Aorta (tissue), 5 donors: ENCODE measurements at regions not wholly inside any gene's neighbourhood (a gene's known extent, or its start where the extent isn't known, plus 50 kb on each side); places are given as distances from the start of the nearest gene placed in this dataset.

Experiments used
- ATAC-seq: fragments of 200-7000 bp; cut with Tn5 transposase; one replicate; pipeline ENCODE4 v1.9.1; 2022; ENCODE audit warnings: moderate library complexity; ENCODE audit not compliant: low FRiP score
- DNase-seq, 2 donors: peaks; one replicate each; pipeline ENCODE4 v3.0.0-alpha.2; 2020
- H3K27ac ChIP-seq, 2 donors: one replicate each; pipeline ENCODE4 v1.5.1; 2013; ENCODE audit warnings: low read length in 2 of 2, mild to moderate bottlenecking in 2 of 2, moderate library complexity in 2 of 2, control low read depth in 1 of 2, inconsistent platforms in 1 of 2, low read depth in 1 of 2
- H3K27me3 ChIP-seq, 2 donors: one replicate each; pipeline ENCODE4 v1.6.1; 2013; ENCODE audit warnings: control low read depth in 1 of 2, low read length in 1 of 2, mild to moderate bottlenecking in 1 of 2, moderate library complexity in 1 of 2; ENCODE audit not compliant: insufficient read depth in 2 of 2, control insufficient read depth in 1 of 2
- H3K36me3 ChIP-seq, 2 donors: one replicate each; pipeline ENCODE4 v1.6.1; 2013; ENCODE audit warnings: control low read depth in 1 of 2, low read length in 1 of 2, mild to moderate bottlenecking in 1 of 2; ENCODE audit not compliant: insufficient read depth in 2 of 2, control insufficient read depth in 1 of 2
- H3K4me1 ChIP-seq, 2 donors: one replicate each; pipeline ENCODE4 v1.6.1; 2013; ENCODE audit warnings: low read length in 2 of 2, control low read depth in 1 of 2, mild to moderate bottlenecking in 1 of 2, moderate library complexity in 1 of 2; ENCODE audit not compliant: insufficient read depth in 2 of 2, control insufficient read depth in 1 of 2
- H3K4me3 ChIP-seq, 2 donors: one replicate each; pipeline ENCODE4 v1.5.1; 2013; ENCODE audit warnings: low read length in 2 of 2, control low read depth in 1 of 2, mild to moderate bottlenecking in 1 of 2
- H3K9me3 ChIP-seq: one replicate; pipeline ENCODE4 v1.6.1; 2013; ENCODE audit warnings: mild to moderate bottlenecking, low read length; ENCODE audit not compliant: control insufficient read depth
- WGBS, 2 donors: extraction: QIAGEN DNeasy Blood & Tissue Kit; methylation state at CpG; one replicate each; pipeline ENCODE4 v1.1.7; 2013; 5-methylcytosine and 5-hydroxymethylcytosine counted together
- intact Hi-C, 2 donors: fragments of 100-400 bp; cut with DNase I; formaldehyde crosslinking; loops; one replicate each; pipeline versions ENCODE4 v1.14.2 to v1.15.0; 2022
- donor health status: healthy with polysubstance abuse.
- donor health status: Bipolar disorder and iron deficiency.
- donor health status: DM: no; HTN: no; CAD: no.
- donor health status: DM: no; HTN: no; CAD: no.
- donor health status: DM: yes; HTN: yes; CAD: no.

- Histone ChIP-seq H3K4me3 (no peak overlapping the region), H3K27me3 (no peaks in the 10 kb centered on the region), H3K27ac (no peak overlapping the region), H3K4me1 (no peaks in the 10 kb centered on the region), H3K36me3 (no peaks in the 10 kb centered on the region), H3K9me3 (no peaks in the 10 kb centered on the region)
- intact Hi-C loops: no loop called here
- WGBS, 2 donors: 68 to 69% methylated on average over 1 of the region's 1 CpG
- DNase-seq: no peak
- ATAC-seq: no peak
Measured at GRCh38 chr7:115775981-115776380, 254.6 kb downstream of the TFEC start.

DNA sequence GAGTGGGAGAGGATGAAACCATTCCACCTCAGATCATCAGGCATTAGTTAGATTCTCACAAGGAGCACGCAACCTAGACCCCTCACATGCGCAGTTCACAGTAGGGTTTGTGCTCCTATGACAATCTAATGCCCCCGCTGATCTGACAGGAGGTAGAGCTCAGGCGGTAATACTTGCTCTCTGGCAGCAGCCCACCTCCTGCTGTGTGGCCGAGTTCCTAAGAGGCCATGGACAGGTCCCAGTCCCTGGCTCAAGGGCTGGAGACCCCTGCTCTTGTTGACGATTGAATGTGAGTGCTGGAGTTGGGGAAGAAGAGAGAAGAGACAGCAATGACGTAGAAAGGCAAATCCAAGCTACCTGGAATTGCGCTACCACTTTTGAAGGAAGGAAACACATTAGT lies 267.2 kb downstream of the TFEC start:
- Histone ChIP-seq H3K36me3 (no peaks in the 10 kb centered on the region), H3K9me3 (no peaks in the 10 kb centered on the region), H3K27me3 (no peaks in the 10 kb centered on the region), H3K27ac (no peak overlapping the region), H3K4me3 (no peak overlapping the region), H3K4me1 (no peaks in the 10 kb centered on the region)
- intact Hi-C loops: no loop called here
- no peak for ATAC-seq
- no peak for DNase-seq
- 84 to 86% methylated on average over 8 of the region's 8 CpGs for WGBS, 2 donors

DNA sequence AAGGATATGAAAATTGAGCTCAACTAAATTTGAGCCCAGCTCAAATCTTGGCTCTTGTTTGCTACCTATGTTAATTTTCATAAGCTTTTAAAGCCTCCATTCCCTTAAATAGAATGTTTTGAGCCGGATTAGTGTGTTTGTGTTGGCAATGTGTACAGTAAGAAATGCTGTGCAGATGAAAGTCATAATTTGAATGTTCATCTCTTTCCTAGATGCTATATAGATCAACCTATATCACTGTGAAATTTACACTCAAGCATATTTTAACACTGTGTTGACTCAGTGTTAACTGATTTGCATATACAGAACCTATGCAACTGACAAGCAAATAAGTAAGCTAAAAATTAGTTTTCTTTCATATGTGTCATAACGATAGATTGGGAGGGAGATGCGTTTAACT lies 272.5 kb downstream of the TFEC start:
- Histone ChIP-seq H3K9me3 (no peaks in the 10 kb centered on the region), H3K4me1 (no peaks in the 10 kb centered on the region), H3K27me3 (no peaks in the 10 kb centered on the region), H3K36me3 (no peaks in the 10 kb centered on the region), H3K27ac (no peak overlapping the region), H3K4me3 (no peak overlapping the region)
- ATAC-seq: no peak
- 62 to 63% methylated on average over 3 of the region's 3 CpGs for WGBS, 2 donors
- intact Hi-C loops: no loop called here
- no peak for DNase-seq

GRCh38 chr7:115754226-115754625 lies 276.3 kb downstream of the TFEC start:
- ATAC-seq (no peak), DNase-seq (no peak)
- H3K9me3 ChIP-seq: no peaks in the 10 kb centered on the region
- no peaks in the 10 kb centered on the region for H3K27me3 ChIP-seq
- H3K27ac ChIP-seq: no peak overlapping the region
- H3K4me1 ChIP-seq: no peaks in the 10 kb centered on the region
- intact Hi-C loops: no loop called here
- no peak overlapping the region for H3K4me3 ChIP-seq
- H3K36me3 ChIP-seq: no peaks in the 10 kb centered on the region
- WGBS, 2 donors: 74 to 75% methylated on average over 2 of the region's 2 CpGs

- no peak for DNase-seq
- no peaks in the 10 kb centered on the region for H3K36me3 ChIP-seq
Measured at GRCh38 chr7:115749924-115750323, 280.6 kb downstream of the TFEC start.

GRCh38 chr7:115748123-115748738 lies 282.3 kb downstream of the TFEC start:
- H3K4me3 ChIP-seq: no peak overlapping the region
- ATAC-seq: no peak
- DNase-seq: no peak

More at GRCh38 chr7:115749924-115750323, 280.6 kb downstream of the TFEC start:
- WGBS, 2 donors: 52 to 60% methylated on average over 6 of the region's 6 CpGs
- ATAC-seq: no peak
- H3K27me3 ChIP-seq: no peaks in the 10 kb centered on the region
- H3K4me1 ChIP-seq: no peaks in the 10 kb centered on the region
- no peak overlapping the region for H3K4me3 ChIP-seq
- H3K9me3 ChIP-seq: no peaks in the 10 kb centered on the region
- H3K27ac ChIP-seq: no peak overlapping the region
- intact Hi-C loops: no loop called here

DNA sequence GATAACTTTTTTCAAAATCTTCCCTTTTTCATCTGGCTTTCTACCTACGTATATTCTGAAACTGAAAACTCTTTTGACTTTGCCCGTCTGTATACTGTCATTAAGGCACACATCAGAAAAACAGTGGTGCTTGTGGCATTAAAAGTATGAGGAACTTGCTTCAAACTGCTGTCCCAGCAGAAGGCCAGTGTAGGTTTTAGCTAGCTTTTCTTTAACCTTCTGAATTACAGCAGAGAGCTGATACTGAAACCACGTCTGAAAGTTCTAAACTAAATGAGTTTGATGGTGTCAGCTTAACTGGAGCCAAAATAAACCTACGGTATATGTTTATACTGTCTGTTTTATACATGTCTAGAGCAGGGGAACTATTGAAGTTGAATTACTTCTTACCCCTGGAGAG lies 283.4 kb downstream of the TFEC start:
- intact Hi-C loops: no loop called here
- 37 to 47% methylated on average over 4 of the region's 4 CpGs for WGBS, 2 donors
- no peaks in the 10 kb centered on the region for H3K9me3 ChIP-seq
- no peaks in the 10 kb centered on the region for H3K27me3 ChIP-seq
- DNase-seq (no peak), ATAC-seq (no peak)
- no peak overlapping the region for H3K4me3 ChIP-seq
- no peaks in the 10 kb centered on the region for H3K4me1 ChIP-seq
- H3K27ac ChIP-seq: no peak overlapping the region
- H3K36me3 ChIP-seq: no peaks in the 10 kb centered on the region

More at GRCh38 chr7:115748123-115748738, 282.3 kb downstream of the TFEC start:
- no peaks in the 10 kb centered on the region for H3K27me3 ChIP-seq
- H3K4me1 ChIP-seq: no peaks in the 10 kb centered on the region
- H3K27ac ChIP-seq: no peak overlapping the region
- intact Hi-C loops: no loop called here
- WGBS, 2 donors: 69% methylated on average over 5 of the region's 5 CpGs
- H3K9me3 ChIP-seq: no peaks in the 10 kb centered on the region
- no peaks in the 10 kb centered on the region for H3K36me3 ChIP-seq

GRCh38 chr7:115740043-115740442 lies 290.5 kb downstream of the TFEC start:
- intact Hi-C loops: no loop called here
- Histone ChIP-seq H3K36me3 (no peaks in the 10 kb centered on the region), H3K4me1 (no peaks in the 10 kb centered on the region), H3K27me3 (no peaks in the 10 kb centered on the region), H3K9me3 (no peaks in the 10 kb centered on the region), H3K27ac (no peak overlapping the region), H3K4me3 (no peak overlapping the region)
- DNase-seq (no peak), ATAC-seq (no peak)

DNA sequence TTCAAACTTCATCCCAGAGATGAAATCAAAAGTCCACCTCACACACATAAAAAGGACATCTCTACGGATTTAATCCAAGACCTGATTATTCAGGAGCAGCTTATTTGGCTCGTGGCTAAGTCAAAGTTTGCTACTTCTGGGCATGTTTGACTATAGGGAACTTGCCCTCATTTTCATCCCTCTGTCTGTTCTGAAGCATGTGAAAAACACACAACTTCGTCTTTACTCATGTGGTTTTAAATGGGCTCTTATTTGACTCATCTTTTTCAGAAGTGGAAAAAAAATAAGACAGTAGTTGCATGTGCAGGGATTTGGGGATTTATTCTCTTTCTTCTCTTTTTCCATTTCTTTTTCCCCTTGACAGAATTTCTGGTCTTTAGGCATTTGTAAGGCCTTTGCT lies 295.9 kb downstream of the TFEC start:
- no peak for ATAC-seq
- H3K36me3 ChIP-seq: no peaks in the 10 kb centered on the region
- DNase-seq: no peak
- no peak overlapping the region for H3K27ac ChIP-seq
- H3K9me3 ChIP-seq: no peaks in the 10 kb centered on the region
- H3K4me3 ChIP-seq: no peak overlapping the region
- intact Hi-C loops: no loop called here
- H3K27me3 ChIP-seq: no peaks in the 10 kb centered on the region
- H3K4me1 ChIP-seq: no peaks in the 10 kb centered on the region
- WGBS, 2 donors: 91 to 95% methylated on average over 3 of the region's 3 CpGs
